H9 (cell line): ENCODE measurements at regions not wholly inside any gene's neighbourhood (a gene's known extent, or its start where the extent isn't known, plus 50 kb on each side); places are given as distances from the start of the nearest gene placed in this dataset.

Experiments
- DNase-seq: peaks from one replicate; pipeline ENCODE4 v3.0.0-alpha.2; 2017
- H2AFZ ChIP-seq: one replicate; pipeline ENCODE4 v1.6.1; 2013; ENCODE audit warnings: mild to moderate bottlenecking, low read length, control low read depth, moderate library complexity
- H2AK5ac ChIP-seq: 2 replicates; pipeline ENCODE4 v1.6.1; 2013; ENCODE audit warnings: low read length, control low read depth, mixed read lengths; ENCODE audit not compliant: insufficient read length
- H2BK120ac ChIP-seq: one replicate; pipeline ENCODE4 v1.6.1; 2013; ENCODE audit warnings: low read depth, mild to moderate bottlenecking, low read length, control low read depth, inconsistent platforms; ENCODE audit not compliant: poor library complexity, severe bottlenecking
- H2BK12ac ChIP-seq: 2 replicates; pipeline ENCODE4 v1.6.1; 2013; ENCODE audit warnings: low read length, control low read depth, mixed read lengths, low read depth; ENCODE audit not compliant: insufficient read length
- H2BK15ac ChIP-seq: 2 replicates; pipeline ENCODE4 v1.6.1; 2013; ENCODE audit warnings: low read depth, low read length, control low read depth
- H2BK20ac ChIP-seq: one replicate; pipeline ENCODE4 v1.6.1; 2013; ENCODE audit warnings: low read depth, mild to moderate bottlenecking, low read length, control low read depth, inconsistent platforms; ENCODE audit not compliant: poor library complexity, severe bottlenecking
- H2BK5ac ChIP-seq: 2 replicates; pipeline ENCODE4 v1.6.1; 2013; ENCODE audit warnings: low read length, control low read depth, mixed read lengths; ENCODE audit not compliant: insufficient read length
- H3K14ac ChIP-seq: 2 replicates; pipeline ENCODE4 v1.6.1; 2013; ENCODE audit warnings: low read length, control low read depth; ENCODE audit not compliant: insufficient read depth
- H3K18ac ChIP-seq: 2 replicates; pipeline ENCODE4 v1.6.1; 2013; ENCODE audit warnings: low read depth, mild to moderate bottlenecking, mixed read lengths, low read length, control low read depth; ENCODE audit not compliant: insufficient read length
- H3K23ac ChIP-seq: 2 replicates; pipeline ENCODE4 v1.6.1; 2013; ENCODE audit warnings: low read length, control low read depth, mixed read lengths, low read depth; ENCODE audit not compliant: insufficient read length
- H3K23me2 ChIP-seq: 2 replicates; pipeline ENCODE4 v1.6.1; 2013; ENCODE audit warnings: low read depth, mild to moderate bottlenecking, mixed read lengths, low read length, control low read depth; ENCODE audit not compliant: insufficient read length, poor library complexity, severe bottlenecking
- H3K27ac ChIP-seq: 2 replicates; pipeline ENCODE4 v1.5.1; 2013; ENCODE audit warnings: low read length, control low read depth, mixed read lengths, low read depth; ENCODE audit not compliant: insufficient read length
- H3K27me3 ChIP-seq: 2 replicates; pipeline ENCODE4 v1.6.1; 2013; ENCODE audit warnings: low read length, control low read depth, inconsistent platforms; ENCODE audit not compliant: insufficient read depth
- H3K4ac ChIP-seq: 2 replicates; pipeline ENCODE4 v1.6.1; 2013; ENCODE audit warnings: low read depth, mild to moderate bottlenecking, control low read depth, inconsistent platforms, low read length, moderate library complexity
- H3K4me1 ChIP-seq: 2 replicates; pipeline ENCODE4 v1.6.1; 2013; ENCODE audit warnings: low read length, control low read depth, inconsistent platforms; ENCODE audit not compliant: insufficient read depth
- H3K4me2 ChIP-seq: 2 replicates; pipeline ENCODE4 v1.6.1; 2013; ENCODE audit warnings: low read length, control low read depth, mixed read lengths; ENCODE audit not compliant: insufficient read length, insufficient read depth
- H3K56ac ChIP-seq: 2 replicates; pipeline ENCODE4 v1.6.1; 2013; ENCODE audit warnings: low read depth, mild to moderate bottlenecking, mixed read lengths, low read length, control low read depth; ENCODE audit not compliant: insufficient read length
- H3K79me1 ChIP-seq: 2 replicates; pipeline ENCODE4 v1.6.1; 2013; ENCODE audit warnings: low read depth, mild to moderate bottlenecking, moderate library complexity, low read length, control low read depth, inconsistent platforms; ENCODE audit not compliant: insufficient read depth, poor library complexity, severe bottlenecking
- H3K79me2 ChIP-seq: 2 replicates; pipeline ENCODE4 v1.6.1; 2013; ENCODE audit warnings: low read length, control low read depth, inconsistent platforms; ENCODE audit not compliant: insufficient read depth
- H3K9ac ChIP-seq: 2 replicates; pipeline ENCODE4 v1.6.1; 2013; ENCODE audit warnings: low read length, control low read depth, mixed read lengths; ENCODE audit not compliant: insufficient read length; ENCODE audit errors: extremely low read depth
- H3K9me3 ChIP-seq: one replicate; pipeline ENCODE4 v1.6.1; 2013; ENCODE audit warnings: low read depth, low read length, inconsistent platforms; ENCODE audit not compliant: control insufficient read depth
- H3T11ph ChIP-seq: one replicate; pipeline ENCODE4 v1.6.1; 2013; ENCODE audit warnings: mild to moderate bottlenecking, low read length, control low read depth, inconsistent platforms
- H4K20me1 ChIP-seq: one replicate; pipeline ENCODE4 v1.6.1; 2013; ENCODE audit not compliant: control insufficient read depth, insufficient read length, insufficient read depth
- H4K5ac ChIP-seq: 2 replicates; pipeline ENCODE4 v1.6.1; 2013; ENCODE audit warnings: low read depth, mild to moderate bottlenecking, mixed read lengths, low read length, control low read depth; ENCODE audit not compliant: insufficient read length
- H4K8ac ChIP-seq: replicated peaks from 2 replicates; pipeline ENCODE4 v1.6.1; 2013; ENCODE audit warnings: low read length, control low read depth, mixed read lengths, low read depth; ENCODE audit not compliant: insufficient read length
- H4K91ac ChIP-seq: 2 replicates; pipeline ENCODE4 v1.6.1; 2013; ENCODE audit warnings: low read depth, mild to moderate bottlenecking, moderate library complexity, mixed read lengths, low read length, control low read depth; ENCODE audit not compliant: insufficient read length
- H3K27ac Mint-ChIP-seq, 3 experiments: 2 replicates in 2 of 3; 3 replicates in 1 of 3; pipeline ENCODE4 v1.8.0; 2020 to 2021; ENCODE audit warnings: mixed read lengths in 3 of 3, mild to moderate bottlenecking in 1 of 3, moderate library complexity in 1 of 3
- H3K27me3 Mint-ChIP-seq: 2 replicates; pipeline ENCODE4 v1.8.0; 2021; ENCODE audit warnings: low read depth, mild to moderate bottlenecking, moderate library complexity, mixed read lengths
- H3K36me3 Mint-ChIP-seq, 3 experiments: 2 replicates in 2 of 3; 3 replicates in 1 of 3; pipeline ENCODE4 v1.8.0; 2020 to 2021; ENCODE audit warnings: low read depth in 3 of 3, mixed read lengths in 3 of 3; ENCODE audit not compliant: insufficient read depth in 1 of 3
- H3K4me1 Mint-ChIP-seq, 2 experiments: 2 replicates each; pipeline ENCODE4 v1.8.0; 2020; ENCODE audit warnings: mixed read lengths in 2 of 2
- H3K4me3 Mint-ChIP-seq, 2 experiments: 2 replicates in 1 of 2; 3 replicates in 1 of 2; pipeline ENCODE4 v1.8.0; 2020 to 2021; ENCODE audit warnings: mild to moderate bottlenecking in 2 of 2, mixed read lengths in 2 of 2, moderate library complexity in 1 of 2
- H3K9me3 Mint-ChIP-seq, 2 experiments: 2 replicates in 1 of 2; 3 replicates in 1 of 2; pipeline ENCODE4 v1.8.0; 2020; ENCODE audit warnings: mild to moderate bottlenecking in 2 of 2, mixed read lengths in 2 of 2, moderate library complexity in 1 of 2
- WGBS: extraction: QIAGEN DNeasy Blood & Tissue Kit; methylation state at CpG from one replicate; pipeline ENCODE4 v1.1.7; 2013; ENCODE audit warnings: missing lambda C conversion rate, low lambda C conversion rate, mixed read lengths; ENCODE audit not compliant: insufficient read length; ENCODE audit errors: extremely low coverage; 5-methylcytosine and 5-hydroxymethylcytosine counted together
- TF ChIP-seq, protein P1 (sequence below): fragments of 200-600 bp; sonication (generic); conservative IDR thresholded peaks from 3 replicates; pipeline ENCODE4 v1.8.0; 2021; ENCODE audit warnings: antibody characterized with exemption, mild to moderate bottlenecking

- no CpG with 5 or more reads among the region's 14 CpGs for WGBS
- no peaks in the 10 kb centered on the region for H3K36me3 Mint-ChIP-seq
- Histone ChIP-seq H4K91ac (no peak overlapping the region), H3K9ac (no peak overlapping the region), H2BK15ac (no peak overlapping the region), H2AK5ac (no peak overlapping the region), H3K23me2 (no peaks in the 10 kb centered on the region), H3K4me1 (no peaks in the 10 kb centered on the region), H4K20me1 (no peaks in the 10 kb centered on the region), H3K14ac (no peak overlapping the region), H3K18ac (no peak overlapping the region), H2BK12ac (no peak overlapping the region), H3K9me3 (no peaks in the 10 kb centered on the region), H4K8ac (no peak overlapping the region), H3K56ac (no peak overlapping the region), H3K4me2 (no peak overlapping the region), H3K27ac (no peak overlapping the region), H2BK5ac (no peak overlapping the region), H3K79me1 (no peaks in the 10 kb centered on the region), H3K4ac (no peak overlapping the region), H3K23ac (no peak overlapping the region), H3K79me2 (no peaks in the 10 kb centered on the region), H2BK120ac (no peak overlapping the region), H4K5ac (no peak overlapping the region), H3K27me3 (no peaks in the 10 kb centered on the region), H2AFZ (no peak overlapping the region), H3T11ph (no peak overlapping the region), H2BK20ac (no peak overlapping the region)
- H3K4me1 Mint-ChIP-seq = peaks cover 30 to 39% of the 10 kb centered on the region in 2 experiments
- H3K27ac Mint-ChIP-seq = peak overlapping the region in 2 of 3 experiments; percentile 33 to 59; a peak in 2 of 7 replicates
- no peaks in the 10 kb centered on the region; a peak in 1 of 5 replicates for H3K9me3 Mint-ChIP-seq
- TF ChIP-seq, protein P1, sequence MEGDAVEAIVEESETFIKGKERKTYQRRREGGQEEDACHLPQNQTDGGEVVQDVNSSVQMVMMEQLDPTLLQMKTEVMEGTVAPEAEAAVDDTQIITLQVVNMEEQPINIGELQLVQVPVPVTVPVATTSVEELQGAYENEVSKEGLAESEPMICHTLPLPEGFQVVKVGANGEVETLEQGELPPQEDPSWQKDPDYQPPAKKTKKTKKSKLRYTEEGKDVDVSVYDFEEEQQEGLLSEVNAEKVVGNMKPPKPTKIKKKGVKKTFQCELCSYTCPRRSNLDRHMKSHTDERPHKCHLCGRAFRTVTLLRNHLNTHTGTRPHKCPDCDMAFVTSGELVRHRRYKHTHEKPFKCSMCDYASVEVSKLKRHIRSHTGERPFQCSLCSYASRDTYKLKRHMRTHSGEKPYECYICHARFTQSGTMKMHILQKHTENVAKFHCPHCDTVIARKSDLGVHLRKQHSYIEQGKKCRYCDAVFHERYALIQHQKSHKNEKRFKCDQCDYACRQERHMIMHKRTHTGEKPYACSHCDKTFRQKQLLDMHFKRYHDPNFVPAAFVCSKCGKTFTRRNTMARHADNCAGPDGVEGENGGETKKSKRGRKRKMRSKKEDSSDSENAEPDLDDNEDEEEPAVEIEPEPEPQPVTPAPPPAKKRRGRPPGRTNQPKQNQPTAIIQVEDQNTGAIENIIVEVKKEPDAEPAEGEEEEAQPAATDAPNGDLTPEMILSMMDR = no peak
- H3K4me3 Mint-ChIP-seq = no peak overlapping the region; a peak in 1 of 5 replicates
- peaks cover 8% of the 10 kb centered on the region for H3K27me3 Mint-ChIP-seq
- no peak for DNase-seq
These were observed 86.5 kb upstream of the KAZN start for GRCh38 chr1:14511796-14512585.
